Peyer's patch (tissue), 4 donors: ENCODE measurements at regions not wholly inside any gene's neighbourhood (a gene's known extent, or its start where the extent isn't known, plus 50 kb on each side); places are given as distances from the start of the nearest gene placed in this dataset.

Experiments
- POLR2A ChIP-seq, 2 donors: fragments of 450-650 bp; IDR thresholded peaks; one replicate each; pipeline ENCODE4 v1.5.1; 2017; ENCODE audit warnings: antibody characterized with exemption in 2 of 2, mild to moderate bottlenecking in 2 of 2, moderate library complexity in 2 of 2
- TF ChIP-seq, protein P1 (sequence below), 6 experiments: fragments of 450-650 bp in 4 of 6; fragments of 200-600 bp in 2 of 6; sonication (generic) in 1 of 6; IDR thresholded peaks; one replicate each; pipeline ENCODE4 v1.5.1; 2017 to 2019; ENCODE audit warnings: antibody characterized with exemption in 6 of 6, mild to moderate bottlenecking in 3 of 6, moderate library complexity in 1 of 6

DNA sequence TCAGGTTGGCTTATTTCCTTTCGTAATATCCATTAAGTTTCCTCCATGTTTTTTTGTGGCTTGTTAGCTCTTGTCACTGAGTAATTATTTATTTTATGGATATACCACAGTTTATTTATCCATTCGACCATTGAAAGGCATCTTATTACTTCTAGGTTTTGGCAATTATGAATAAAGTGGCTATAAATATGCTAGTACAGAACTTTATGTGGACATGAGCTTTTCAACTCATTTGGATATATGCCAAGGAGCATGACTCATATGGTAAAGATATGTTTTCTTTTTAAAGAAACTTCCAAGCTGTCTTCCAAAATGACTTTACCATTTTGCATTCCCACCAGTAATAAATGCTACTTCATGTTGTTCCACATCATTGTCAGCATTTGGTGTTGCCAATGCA, 803.6 kb downstream of the GLUD2 start:
- TF ChIP-seq, protein P1, sequence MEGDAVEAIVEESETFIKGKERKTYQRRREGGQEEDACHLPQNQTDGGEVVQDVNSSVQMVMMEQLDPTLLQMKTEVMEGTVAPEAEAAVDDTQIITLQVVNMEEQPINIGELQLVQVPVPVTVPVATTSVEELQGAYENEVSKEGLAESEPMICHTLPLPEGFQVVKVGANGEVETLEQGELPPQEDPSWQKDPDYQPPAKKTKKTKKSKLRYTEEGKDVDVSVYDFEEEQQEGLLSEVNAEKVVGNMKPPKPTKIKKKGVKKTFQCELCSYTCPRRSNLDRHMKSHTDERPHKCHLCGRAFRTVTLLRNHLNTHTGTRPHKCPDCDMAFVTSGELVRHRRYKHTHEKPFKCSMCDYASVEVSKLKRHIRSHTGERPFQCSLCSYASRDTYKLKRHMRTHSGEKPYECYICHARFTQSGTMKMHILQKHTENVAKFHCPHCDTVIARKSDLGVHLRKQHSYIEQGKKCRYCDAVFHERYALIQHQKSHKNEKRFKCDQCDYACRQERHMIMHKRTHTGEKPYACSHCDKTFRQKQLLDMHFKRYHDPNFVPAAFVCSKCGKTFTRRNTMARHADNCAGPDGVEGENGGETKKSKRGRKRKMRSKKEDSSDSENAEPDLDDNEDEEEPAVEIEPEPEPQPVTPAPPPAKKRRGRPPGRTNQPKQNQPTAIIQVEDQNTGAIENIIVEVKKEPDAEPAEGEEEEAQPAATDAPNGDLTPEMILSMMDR (IDR thresholded peaks at IDR 0.05) = no peak
- no peak for TF ChIP-seq POLR2A (IDR thresholded peaks at IDR 0.05)
